SK-N-SH treated with all-trans-retinoic acid at 6 μM for 48 hours (cell line): ENCODE measurements at regions not wholly inside any gene's neighbourhood (a gene's known extent, or its start where the extent isn't known, plus 50 kb on each side); places are given as distances from the start of the nearest gene placed in this dataset.

Source experiments
- BACH2 ChIP-seq: fragments of 250-450 bp; sonication (Bioruptor Pico); IDR thresholded peaks from 2 replicates; pipeline ENCODE4 v1.9.0; 2021; ENCODE audit warnings: mild to moderate bottlenecking, borderline replicate concordance
- OSR1 ChIP-seq: fragments of 250-450 bp; sonication (Bioruptor Pico); IDR thresholded peaks from 2 replicates; pipeline ENCODE4 v1.8.0; 2022; ENCODE audit warnings: moderate library complexity, mild to moderate bottlenecking, inconsistent platforms
- PATZ1 ChIP-seq: fragments of 250-450 bp; sonication (Bioruptor Pico); IDR thresholded peaks from 2 replicates; pipeline ENCODE4 v1.8.0; 2020; ENCODE audit warnings: mild to moderate bottlenecking, moderate library complexity, borderline replicate concordance
- RARB ChIP-seq: fragments of 250-450 bp; sonication (Bioruptor Pico); IDR thresholded peaks from 2 replicates; pipeline ENCODE4 v1.8.0; 2021; ENCODE audit warnings: mild to moderate bottlenecking, moderate library complexity

GRCh38 chr6:109296452-109296851, 85.8 kb downstream of the CD164 start:
- TF ChIP-seq PATZ1 (CRISPR knock-in tag): no peak
- no peak for TF ChIP-seq BACH2
- no peak for TF ChIP-seq RARB (CRISPR knock-in tag)
- no peak for TF ChIP-seq OSR1
